ENCODE measurements at regions not wholly inside any gene's neighbourhood (a gene's known extent, or its start where the extent isn't known, plus 50 kb on each side); places are given as distances from the start of the nearest gene placed in this dataset.
"Not testable (repeated sequence)": the region's sequence is repeated elsewhere in the genome, so short reads cannot be mapped to it uniquely, and the experiment has no call there.

GRCh38 chr2:238776003-238776760, 71.7 kb upstream of the TWIST2 start:
- DNase-seq (ENCODE audit: low read depth): no peak
- Histone ChIP-seq H3K9me3 (ENCODE audit: control insufficient read depth, low read length) (peaks cover 34% of the 10 kb centered on the region), H3K36me3 (ENCODE audit: control insufficient read depth, insufficient read depth, low read length, severe bottlenecking) (no peaks in the 10 kb centered on the region), H3K4me1 (ENCODE audit: control insufficient read depth, insufficient read depth, low read length) (no peaks in the 10 kb centered on the region), H3K9ac (ENCODE audit: low read length) (no peak overlapping the region), H3K4me3 (ENCODE audit: low read length) (no peak overlapping the region), H3K27me3 (replicated peaks; ENCODE audit: control insufficient read depth, insufficient read depth, low read length) (peaks cover 4% of the 10 kb centered on the region)

- not testable (repeated sequence) for H3K4me1 ChIP-seq (ENCODE audit: control insufficient read depth, insufficient read depth, low read length); H3K4me3 ChIP-seq (ENCODE audit: low read length); H3K9ac ChIP-seq (ENCODE audit: low read length); H3K27me3 ChIP-seq (replicated peaks; ENCODE audit: control insufficient read depth, insufficient read depth, low read length); DNase-seq (ENCODE audit: low read depth); H3K36me3 ChIP-seq (ENCODE audit: control insufficient read depth, insufficient read depth, low read length, severe bottlenecking)
- H3K9me3 ChIP-seq (ENCODE audit: control insufficient read depth, low read length): peaks cover 34% of the 10 kb centered on the region
Measured at GRCh38 chr2:238776761-238777046, 71.2 kb upstream of the TWIST2 start.

GRCh38 chr2:238777369-238778067, 70.4 kb upstream of the TWIST2 start:
- Histone ChIP-seq H3K4me1 (ENCODE audit: control insufficient read depth, insufficient read depth, low read length) (no peaks in the 10 kb centered on the region), H3K27me3 (replicated peaks; ENCODE audit: control insufficient read depth, insufficient read depth, low read length) (no peaks in the 10 kb centered on the region), H3K9ac (ENCODE audit: low read length) (no peak overlapping the region), H3K4me3 (ENCODE audit: low read length) (no peak overlapping the region), H3K9me3 (ENCODE audit: control insufficient read depth, low read length) (peaks cover 34% of the 10 kb centered on the region), H3K36me3 (ENCODE audit: control insufficient read depth, insufficient read depth, low read length, severe bottlenecking) (no peaks in the 10 kb centered on the region)
- DNase-seq (ENCODE audit: low read depth): no peak

- DNase-seq (ENCODE audit: low read depth): peak; percentile 88
- Histone ChIP-seq H3K9ac (ENCODE audit: low read length) (peak overlapping the region; percentile 88), H3K9me3 (ENCODE audit: control insufficient read depth, low read length) (no peaks in the 10 kb centered on the region), H3K27me3 (replicated peaks; ENCODE audit: control insufficient read depth, insufficient read depth, low read length) (no peaks in the 10 kb centered on the region), H3K4me3 (ENCODE audit: low read length) (peak overlapping the region; percentile 62), H3K4me1 (ENCODE audit: control insufficient read depth, insufficient read depth, low read length) (peaks cover 31% of the 10 kb centered on the region), H3K36me3 (ENCODE audit: control insufficient read depth, insufficient read depth, low read length, severe bottlenecking) (no peaks in the 10 kb centered on the region)
Measured at GRCh38 chr2:238784671-238785527, 63.0 kb upstream of the TWIST2 start.

- Histone ChIP-seq H3K36me3 (ENCODE audit: control insufficient read depth, insufficient read depth, low read length, severe bottlenecking) (no peaks in the 10 kb centered on the region), H3K9ac (ENCODE audit: low read length) (peak overlapping the region; percentile 88), H3K4me3 (ENCODE audit: low read length) (peak overlapping the region; percentile 62), H3K27me3 (replicated peaks; ENCODE audit: control insufficient read depth, insufficient read depth, low read length) (no peaks in the 10 kb centered on the region), H3K9me3 (ENCODE audit: control insufficient read depth, low read length) (no peaks in the 10 kb centered on the region), H3K4me1 (ENCODE audit: control insufficient read depth, insufficient read depth, low read length) (peaks cover 32% of the 10 kb centered on the region)
- DNase-seq (ENCODE audit: low read depth): no peak
Measured at GRCh38 chr2:238785528-238785860, 62.4 kb upstream of the TWIST2 start.

GRCh38 chr2:238786379-238786778, 61.5 kb upstream of the TWIST2 start:
- Histone ChIP-seq H3K9me3 (ENCODE audit: control insufficient read depth, low read length) (no peaks in the 10 kb centered on the region), H3K4me3 (ENCODE audit: low read length) (peak overlapping the region; percentile 75), H3K36me3 (ENCODE audit: control insufficient read depth, insufficient read depth, low read length, severe bottlenecking) (no peaks in the 10 kb centered on the region), H3K9ac (ENCODE audit: low read length) (peak overlapping the region; percentile 88), H3K4me1 (ENCODE audit: control insufficient read depth, insufficient read depth, low read length) (peaks cover 32% of the 10 kb centered on the region), H3K27me3 (replicated peaks; ENCODE audit: control insufficient read depth, insufficient read depth, low read length) (no peaks in the 10 kb centered on the region)
- no peak for DNase-seq (ENCODE audit: low read depth)

- no peaks in the 10 kb centered on the region for H3K27me3 ChIP-seq (replicated peaks; ENCODE audit: control insufficient read depth, insufficient read depth, low read length)
- H3K4me1 ChIP-seq (ENCODE audit: control insufficient read depth, insufficient read depth, low read length): peaks cover 32% of the 10 kb centered on the region
Measured at GRCh38 chr2:238786792-238787490, 60.9 kb upstream of the TWIST2 start.

GRCh38 chr2:238787501-238787900, 60.4 kb upstream of the TWIST2 start:
- Histone ChIP-seq H3K36me3 (ENCODE audit: control insufficient read depth, insufficient read depth, low read length, severe bottlenecking) (no peaks in the 10 kb centered on the region), H3K4me1 (ENCODE audit: control insufficient read depth, insufficient read depth, low read length) (peaks cover 32% of the 10 kb centered on the region), H3K4me3 (ENCODE audit: low read length) (peak overlapping the region; percentile 75), H3K9me3 (ENCODE audit: control insufficient read depth, low read length) (no peaks in the 10 kb centered on the region), H3K9ac (ENCODE audit: low read length) (peak overlapping the region; percentile 88), H3K27me3 (replicated peaks; ENCODE audit: control insufficient read depth, insufficient read depth, low read length) (no peaks in the 10 kb centered on the region)
- DNase-seq (ENCODE audit: low read depth): no peak

More at GRCh38 chr2:238786792-238787490, 60.9 kb upstream of the TWIST2 start:
- H3K4me3 ChIP-seq (ENCODE audit: low read length): peak overlapping the region; percentile 75
- no peaks in the 10 kb centered on the region for H3K9me3 ChIP-seq (ENCODE audit: control insufficient read depth, low read length)
- no peak for DNase-seq (ENCODE audit: low read depth)
- peak overlapping the region; percentile 88 for H3K9ac ChIP-seq (ENCODE audit: low read length)
- H3K36me3 ChIP-seq (ENCODE audit: control insufficient read depth, insufficient read depth, low read length, severe bottlenecking): no peaks in the 10 kb centered on the region

- Histone ChIP-seq H3K27me3 (replicated peaks; ENCODE audit: control insufficient read depth, insufficient read depth, low read length) (no peaks in the 10 kb centered on the region), H3K4me3 (ENCODE audit: low read length) (peak overlapping the region; percentile 33), H3K4me1 (ENCODE audit: control insufficient read depth, insufficient read depth, low read length) (peaks cover 26% of the 10 kb centered on the region), H3K9ac (ENCODE audit: low read length) (peak overlapping the region; percentile 88), H3K36me3 (ENCODE audit: control insufficient read depth, insufficient read depth, low read length, severe bottlenecking) (no peaks in the 10 kb centered on the region), H3K9me3 (ENCODE audit: control insufficient read depth, low read length) (no peaks in the 10 kb centered on the region)
- DNase-seq (ENCODE audit: low read depth): no peak
Measured at GRCh38 chr2:238789317-238789806, 58.5 kb upstream of the TWIST2 start.

GRCh38 chr2:238790126-238790832, 57.6 kb upstream of the TWIST2 start:
- H3K9me3 ChIP-seq (ENCODE audit: control insufficient read depth, low read length): no peaks in the 10 kb centered on the region
- H3K9ac ChIP-seq (ENCODE audit: low read length): peak overlapping the region; percentile 88
- no peaks in the 10 kb centered on the region for H3K36me3 ChIP-seq (ENCODE audit: control insufficient read depth, insufficient read depth, low read length, severe bottlenecking)
- peaks cover 17% of the 10 kb centered on the region for H3K4me1 ChIP-seq (ENCODE audit: control insufficient read depth, insufficient read depth, low read length)
- H3K4me3 ChIP-seq (ENCODE audit: low read length): peak overlapping the region; percentile 70
- H3K27me3 ChIP-seq (replicated peaks; ENCODE audit: control insufficient read depth, insufficient read depth, low read length): no peaks in the 10 kb centered on the region
- no peak for DNase-seq (ENCODE audit: low read depth)

Measured in adipocyte (in vitro differentiated cells).